NT2/D1 (cell line): ENCODE measurements at regions not wholly inside any gene's neighbourhood (a gene's known extent, or its start where the extent isn't known, plus 50 kb on each side); places are given as distances from the start of the nearest gene placed in this dataset.

Experiments
- SUZ12 ChIP-seq: IDR thresholded peaks from 2 replicates; pipeline ENCODE4 v1.6.1; 2011; ENCODE audit not compliant: insufficient read length, insufficient read depth; ENCODE audit errors: extremely low read depth
- YY1 ChIP-seq: IDR thresholded peaks from 2 replicates; pipeline ENCODE4 v1.6.1; 2011; ENCODE audit not compliant: insufficient read length, insufficient read depth
- ZNF274 ChIP-seq: IDR thresholded peaks from 2 replicates; pipeline ENCODE4 v1.6.1; 2011; ENCODE audit warnings: mild to moderate bottlenecking, low read depth, low read length

DNA sequence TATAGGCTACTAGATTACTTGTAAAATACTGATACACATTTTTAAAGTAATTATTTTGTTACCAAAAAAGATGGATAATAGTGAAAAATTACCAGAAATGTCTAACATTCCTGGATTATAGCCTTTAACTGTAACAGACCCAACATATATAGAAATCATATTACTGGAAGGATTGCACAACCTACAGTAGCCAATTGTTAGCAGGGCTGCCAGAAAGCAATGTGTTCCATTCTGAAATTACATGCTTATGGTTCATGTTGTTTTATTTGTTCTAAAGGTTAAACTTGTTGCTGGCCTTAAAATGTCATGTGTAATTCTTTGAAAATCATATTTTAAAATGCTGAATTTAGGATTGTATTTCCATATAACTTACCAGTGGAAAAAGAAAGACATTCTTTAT is 793.6 kb upstream of the ACVR2A start:
- no peak for TF ChIP-seq SUZ12
- no peak for TF ChIP-seq ZNF274
- TF ChIP-seq YY1 = no peak
